CD4-positive, CD25-positive, alpha-beta regulatory T cell (primary cell): ENCODE measurements at regions not wholly inside any gene's neighbourhood (a gene's known extent, or its start where the extent isn't known, plus 50 kb on each side); places are given as distances from the start of the nearest gene placed in this dataset.

Experiments
- ATAC-seq, 2 donors: fragments of 150-1000 bp; cut with Tn5 transposase; one replicate each; pipeline ENCODE4 v1.10.0; 2021; ENCODE audit warnings: low read depth in 2 of 2, moderate number of reproducible peaks in 2 of 2, moderate library complexity in 1 of 2
- DNase-seq, 3 donors: peaks; one replicate each; pipeline versions ENCODE4 v3.0.0 to v3.0.0-alpha.2; 2012 to 2022; ENCODE audit warnings: mixed read lengths in 1 of 3
- H3K27ac ChIP-seq: one replicate; pipeline ENCODE4 v1.7.0; 2013; ENCODE audit warnings: mild to moderate bottlenecking, low read length; ENCODE audit not compliant: insufficient read depth, poor library complexity, severe bottlenecking
- H3K27me3 ChIP-seq: one replicate; pipeline ENCODE4 v1.7.0; 2013; ENCODE audit warnings: low read length; ENCODE audit not compliant: control insufficient read depth, insufficient read depth
- H3K36me3 ChIP-seq: one replicate; pipeline ENCODE4 v1.7.0; 2013; ENCODE audit warnings: mild to moderate bottlenecking, low read length, moderate library complexity; ENCODE audit not compliant: control insufficient read depth, insufficient read depth
- H3K4me1 ChIP-seq: 2 replicates; pipeline ENCODE4 v1.7.0; 2013; ENCODE audit warnings: mild to moderate bottlenecking, low read length; ENCODE audit not compliant: insufficient read depth, control insufficient read depth, poor library complexity, severe bottlenecking
- H3K4me3 ChIP-seq: one replicate; pipeline ENCODE4 v1.7.0; 2013; ENCODE audit warnings: low read depth, mild to moderate bottlenecking, low read length, moderate library complexity
- H3K9me3 ChIP-seq, 2 experiments: 1 replicate in 1 of 2; 2 replicates in 1 of 2; pipeline ENCODE4 v1.7.0; 2013; ENCODE audit warnings: low read length in 2 of 2, mild to moderate bottlenecking in 1 of 2, moderate library complexity in 1 of 2; ENCODE audit not compliant: control insufficient read depth in 2 of 2
- H3K27ac Mint-ChIP-seq, 3 donors: one replicate each; pipeline ENCODE4 v1.8.0; 2020 to 2022; ENCODE audit warnings: mild to moderate bottlenecking in 3 of 3, mixed read lengths in 3 of 3, moderate library complexity in 2 of 3
- H3K27me3 Mint-ChIP-seq: one replicate; pipeline ENCODE4 v1.8.0; 2022; ENCODE audit warnings: mild to moderate bottlenecking, mixed read lengths
- H3K36me3 Mint-ChIP-seq: one replicate; pipeline ENCODE4 v1.8.0; 2020; ENCODE audit warnings: mixed read lengths
- H3K4me1 Mint-ChIP-seq, 4 donors: one replicate each; pipeline ENCODE4 v1.8.0; 2020 to 2022; ENCODE audit warnings: mixed read lengths in 4 of 4, mild to moderate bottlenecking in 1 of 4
- H3K4me3 Mint-ChIP-seq, 4 donors: one replicate each; pipeline ENCODE4 v1.8.0; 2020 to 2022; ENCODE audit warnings: mild to moderate bottlenecking in 4 of 4, mixed read lengths in 4 of 4, moderate library complexity in 3 of 4
- H3K9me3 Mint-ChIP-seq, 7 donors: one replicate each; pipeline ENCODE4 v1.8.0; 2020 to 2022; ENCODE audit warnings: mixed read lengths in 7 of 7, mild to moderate bottlenecking in 3 of 7, moderate library complexity in 2 of 7

GRCh38 chr10:61186408-61186807 lies 242.4 kb upstream of the RHOBTB1 start:
- ATAC-seq: no peak
- no peaks in the 10 kb centered on the region for H3K36me3 ChIP-seq
- Mint-ChIP-seq H3K4me1 (no peaks in the 10 kb centered on the region), H3K4me3 (no peak overlapping the region), H3K9me3 (peaks cover 0 to 3% (median 0%) of the 10 kb centered on the region in 7 donors), H3K36me3 (no peaks in the 10 kb centered on the region), H3K27ac (no peak overlapping the region), H3K27me3 (no peaks in the 10 kb centered on the region)
- DNase-seq: no peak
- H3K27me3 ChIP-seq: no peaks in the 10 kb centered on the region
- no peak overlapping the region for H3K4me3 ChIP-seq
- no peak overlapping the region for H3K27ac ChIP-seq
- no peaks in the 10 kb centered on the region for H3K9me3 ChIP-seq
- H3K4me1 ChIP-seq: no peaks in the 10 kb centered on the region

- Histone ChIP-seq H3K9me3 (no peaks in the 10 kb centered on the region), H3K27ac (no peak overlapping the region), H3K36me3 (no peaks in the 10 kb centered on the region), H3K4me3 (no peak overlapping the region), H3K4me1 (no peaks in the 10 kb centered on the region), H3K27me3 (no peaks in the 10 kb centered on the region)
- Mint-ChIP-seq H3K27ac (no peak overlapping the region), H3K4me3 (no peak overlapping the region), H3K27me3 (peaks cover 5% of the 10 kb centered on the region), H3K36me3 (no peaks in the 10 kb centered on the region), H3K4me1 (no peaks in the 10 kb centered on the region), H3K9me3 (peaks cover 0 to 3% (median 0%) of the 10 kb centered on the region in 7 donors)
- DNase-seq (no peak), ATAC-seq (no peak)
Measured at GRCh38 chr10:61184429-61184828, 240.4 kb upstream of the RHOBTB1 start.

DNA sequence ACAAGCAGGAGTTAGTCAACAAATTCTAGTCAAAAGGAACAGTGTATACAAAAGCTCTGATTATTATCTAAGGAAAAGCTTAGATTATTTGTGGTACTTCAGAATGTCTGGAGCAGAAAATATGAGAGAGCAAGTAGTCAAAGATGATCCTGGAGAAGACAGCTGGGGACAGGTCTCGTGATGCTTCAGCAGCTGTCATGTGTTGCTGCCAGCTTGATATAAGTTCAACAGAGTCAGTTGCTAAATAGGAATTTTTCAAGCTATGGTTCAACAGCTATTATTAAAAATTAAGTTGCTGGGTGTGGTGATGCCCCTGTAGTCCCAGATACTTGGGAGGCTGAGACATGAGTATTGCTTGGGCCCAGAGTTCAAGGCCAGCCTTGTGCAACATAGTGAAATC lies 240.0 kb upstream of the RHOBTB1 start:
- Mint-ChIP-seq H3K4me3 (no peak overlapping the region), H3K27me3 (peaks cover 5% of the 10 kb centered on the region), H3K36me3 (no peaks in the 10 kb centered on the region), H3K4me1 (no peaks in the 10 kb centered on the region), H3K27ac (no peak overlapping the region), H3K9me3 (peaks cover 0 to 3% (median 0%) of the 10 kb centered on the region in 7 donors)
- no peak for ATAC-seq
- DNase-seq: no peak
- no peaks in the 10 kb centered on the region for H3K27me3 ChIP-seq
- no peak overlapping the region for H3K27ac ChIP-seq
- H3K9me3 ChIP-seq: no peaks in the 10 kb centered on the region
- no peaks in the 10 kb centered on the region for H3K4me1 ChIP-seq
- H3K36me3 ChIP-seq: no peaks in the 10 kb centered on the region
- no peak overlapping the region for H3K4me3 ChIP-seq

- no peaks in the 10 kb centered on the region for H3K9me3 ChIP-seq
- H3K27me3 ChIP-seq: no peaks in the 10 kb centered on the region
- no peaks in the 10 kb centered on the region for H3K36me3 ChIP-seq
- DNase-seq (no peak), ATAC-seq (no peak)
- Mint-ChIP-seq H3K9me3 (peaks cover 0 to 2% (median 0%) of the 10 kb centered on the region in 7 donors), H3K4me1 (no peaks in the 10 kb centered on the region), H3K4me3 (no peak overlapping the region), H3K27me3 (peaks cover 5% of the 10 kb centered on the region), H3K36me3 (no peaks in the 10 kb centered on the region), H3K27ac (no peak overlapping the region)
- H3K4me3 ChIP-seq: no peak overlapping the region
- H3K4me1 ChIP-seq: no peaks in the 10 kb centered on the region
- no peak overlapping the region for H3K27ac ChIP-seq
Measured at GRCh38 chr10:61181832-61182231, 237.8 kb upstream of the RHOBTB1 start.

- Histone ChIP-seq H3K27ac (no peak overlapping the region), H3K4me3 (no peak overlapping the region), H3K9me3 (no peaks in the 10 kb centered on the region), H3K36me3 (no peaks in the 10 kb centered on the region), H3K27me3 (no peaks in the 10 kb centered on the region), H3K4me1 (no peaks in the 10 kb centered on the region)
- no peaks in the 10 kb centered on the region for H3K4me1 Mint-ChIP-seq
- H3K4me3 Mint-ChIP-seq: no peak overlapping the region
- no peak overlapping the region for H3K27ac Mint-ChIP-seq
- H3K27me3 Mint-ChIP-seq: peaks cover 5% of the 10 kb centered on the region
- ATAC-seq (no peak), DNase-seq (no peak)
- peaks cover 0 to 2% (median 0%) of the 10 kb centered on the region in 7 donors for H3K9me3 Mint-ChIP-seq
- no peaks in the 10 kb centered on the region for H3K36me3 Mint-ChIP-seq
Measured at GRCh38 chr10:61179771-61180170, 235.8 kb upstream of the RHOBTB1 start.

DNA sequence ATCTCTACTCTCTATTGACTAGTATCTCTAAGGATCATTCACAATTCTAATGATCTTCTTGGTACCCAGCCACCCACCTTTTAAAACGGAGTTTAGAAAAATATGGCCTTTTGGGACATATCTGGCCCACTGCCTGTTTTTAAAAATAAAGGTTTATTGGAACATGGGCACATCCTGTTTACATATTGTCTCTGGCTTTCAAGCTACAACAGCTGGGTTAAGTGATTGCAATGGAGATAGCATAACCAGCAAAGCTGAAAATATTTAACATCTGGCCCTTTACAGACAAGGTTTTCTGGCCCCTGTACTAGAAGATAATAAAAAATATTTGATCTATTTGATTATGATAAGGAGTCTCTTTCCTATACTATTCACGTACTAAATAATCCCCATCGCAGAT lies 232.4 kb upstream of the RHOBTB1 start:
- Mint-ChIP-seq H3K27ac (no peak overlapping the region), H3K4me1 (no peaks in the 10 kb centered on the region), H3K4me3 (no peak overlapping the region), H3K27me3 (peaks cover 10% of the 10 kb centered on the region), H3K9me3 (peaks cover 0 to 2% (median 0%) of the 10 kb centered on the region in 7 donors), H3K36me3 (no peaks in the 10 kb centered on the region)
- ATAC-seq: no peak
- no peaks in the 10 kb centered on the region for H3K9me3 ChIP-seq
- no peaks in the 10 kb centered on the region for H3K4me1 ChIP-seq
- no peak for DNase-seq
- no peak overlapping the region for H3K27ac ChIP-seq
- no peaks in the 10 kb centered on the region for H3K27me3 ChIP-seq
- no peaks in the 10 kb centered on the region for H3K36me3 ChIP-seq
- H3K4me3 ChIP-seq: no peak overlapping the region

- H3K36me3 Mint-ChIP-seq: no peaks in the 10 kb centered on the region
- no peaks in the 10 kb centered on the region for H3K9me3 ChIP-seq
- no peaks in the 10 kb centered on the region for H3K36me3 ChIP-seq
- H3K4me3 Mint-ChIP-seq: no peak overlapping the region
- no peak overlapping the region for H3K4me3 ChIP-seq
- H3K27me3 ChIP-seq: no peaks in the 10 kb centered on the region
- no peak for ATAC-seq
- DNase-seq: no peak
- no peaks in the 10 kb centered on the region for H3K4me1 Mint-ChIP-seq
- peaks cover 8% of the 10 kb centered on the region for H3K27me3 Mint-ChIP-seq
- no peak overlapping the region for H3K27ac Mint-ChIP-seq
- peaks cover 0 to 2% (median 0%) of the 10 kb centered on the region in 7 donors for H3K9me3 Mint-ChIP-seq
- H3K27ac ChIP-seq: no peak overlapping the region
- no peaks in the 10 kb centered on the region for H3K4me1 ChIP-seq
Measured at GRCh38 chr10:61175316-61175715, 231.3 kb upstream of the RHOBTB1 start.

- H3K27me3 Mint-ChIP-seq: peaks cover 5% of the 10 kb centered on the region
Measured at GRCh38 chr10:61173450-61173849, 229.5 kb upstream of the RHOBTB1 start.

More at GRCh38 chr10:61173450-61173849, 229.5 kb upstream of the RHOBTB1 start:
- no peak overlapping the region for H3K4me3 Mint-ChIP-seq
- DNase-seq (no peak), ATAC-seq (no peak)
- no peaks in the 10 kb centered on the region for H3K9me3 ChIP-seq
- no peaks in the 10 kb centered on the region for H3K27me3 ChIP-seq
- H3K36me3 Mint-ChIP-seq: no peaks in the 10 kb centered on the region
- H3K36me3 ChIP-seq: no peaks in the 10 kb centered on the region
- H3K4me1 Mint-ChIP-seq: no peaks in the 10 kb centered on the region
- peaks cover 0 to 2% (median 0%) of the 10 kb centered on the region in 7 donors for H3K9me3 Mint-ChIP-seq
- no peaks in the 10 kb centered on the region for H3K4me1 ChIP-seq
- no peak overlapping the region for H3K4me3 ChIP-seq
- H3K27ac ChIP-seq: no peak overlapping the region
- H3K27ac Mint-ChIP-seq: no peak overlapping the region
